HG03045 (cell line): ENCODE measurements at regions not wholly inside any gene's neighbourhood (a gene's known extent, or its start where the extent isn't known, plus 50 kb on each side); places are given as distances from the start of the nearest gene placed in this dataset.
"Not testable (repeated sequence)": the region's sequence is repeated elsewhere in the genome, so short reads cannot be mapped to it uniquely, and the experiment has no call there.

Experiments
- ATAC-seq: cut with Tn5 transposase; IDR thresholded peaks from one replicate; pipeline ENCODE4 v1.9.1; 2021; ENCODE audit warnings: mild to moderate bottlenecking, moderate library complexity; ENCODE audit not compliant: unreplicated experiment

GRCh38 chr2:34787341-34787740, 1188.2 kb upstream of the FAM98A start:
- no peak for ATAC-seq

GRCh38 chr2:34785206-34785785, 1186.2 kb upstream of the FAM98A start:
- ATAC-seq, result no peak

- no peak for ATAC-seq
Measured at GRCh38 chr2:34784701-34785100, 1185.6 kb upstream of the FAM98A start.

- ATAC-seq, result not testable (repeated sequence)
Measured at GRCh38 chr2:34750742-34751141, 1151.6 kb upstream of the FAM98A start.

GRCh38 chr2:34747643-34748042, 1148.5 kb upstream of the FAM98A start:
- no peak for ATAC-seq

GRCh38 chr2:34738691-34739090, 1139.6 kb upstream of the FAM98A start:
- ATAC-seq, result no peak

GRCh38 chr2:34737146-34737545, 1138.0 kb upstream of the FAM98A start:
- no peak for ATAC-seq

- ATAC-seq, result no peak
Measured at GRCh38 chr2:34736482-34736881, 1137.4 kb upstream of the FAM98A start.

- ATAC-seq, result no peak
Measured at GRCh38 chr2:34734662-34735061, 1135.6 kb upstream of the FAM98A start.

GRCh38 chr2:34734042-34734441, 1134.9 kb upstream of the FAM98A start:
- no peak for ATAC-seq

GRCh38 chr2:34731292-34731691, 1132.2 kb upstream of the FAM98A start:
- no peak for ATAC-seq

GRCh38 chr2:34729845-34730244, 1130.7 kb upstream of the FAM98A start:
- no peak for ATAC-seq

- ATAC-seq, result no peak
Measured at GRCh38 chr2:34724107-34724506, 1125.0 kb upstream of the FAM98A start.

- ATAC-seq, result no peak
Measured at GRCh38 chr2:34723683-34724082, 1124.6 kb upstream of the FAM98A start.

GRCh38 chr2:34719206-34719605, 1120.1 kb upstream of the FAM98A start:
- no peak for ATAC-seq

- no peak for ATAC-seq
Measured at GRCh38 chr2:34705551-34706247, 1106.6 kb upstream of the FAM98A start.

- ATAC-seq, result no peak
Measured at GRCh38 chr2:34703292-34703691, 1104.2 kb upstream of the FAM98A start.

- not testable (repeated sequence) for ATAC-seq
Measured at GRCh38 chr2:34702391-34702790, 1103.3 kb upstream of the FAM98A start.

GRCh38 chr2:34677591-34677990, 1078.5 kb upstream of the FAM98A start:
- ATAC-seq, result not testable (repeated sequence)

GRCh38 chr2:34677119-34677531, 1078.0 kb upstream of the FAM98A start:
- ATAC-seq, result not testable (repeated sequence)

GRCh38 chr2:34670482-34670881, 1071.4 kb upstream of the FAM98A start:
- no peak for ATAC-seq

GRCh38 chr2:34666821-34667220, 1067.7 kb upstream of the FAM98A start:
- no peak for ATAC-seq

GRCh38 chr2:34664266-34664665, 1065.2 kb upstream of the FAM98A start:
- no peak for ATAC-seq
